HL-60/S4 treated with phorbol 12-myristate 13-acetate at 8.2 ng/mL for 4 days and 3 days (cell line): ENCODE measurements at regions not wholly inside any gene's neighbourhood (a gene's known extent, or its start where the extent isn't known, plus 50 kb on each side); places are given as distances from the start of the nearest gene placed in this dataset.
"Not testable (repeated sequence)": the region's sequence is repeated elsewhere in the genome, so short reads cannot be mapped to it uniquely, and the experiment has no call there.

ENCODE experiments used
- in situ Hi-C: fragments of 300-500 bp; cut with MboI; formaldehyde crosslinking; loops from 2 replicates; pipeline ENCODE4 v1.15.0; 2022; ENCODE audit warnings: low sequenced_read_pairs

- in situ Hi-C loops, result no loop called here
Observed at GRCh38 chr21:16213518-16213917, 483.7 kb downstream of the USP25 start.

GRCh38 chr21:16215193-16215592, 485.4 kb downstream of the USP25 start:
- in situ Hi-C loops, result no loop called here

GRCh38 chr21:16215663-16216183, 485.9 kb downstream of the USP25 start:
- in situ Hi-C loops, result no loop called here

GRCh38 chr21:16216288-16216962, 486.6 kb downstream of the USP25 start:
- in situ Hi-C loops, result no loop called here

GRCh38 chr21:16218682-16219343, 489.0 kb downstream of the USP25 start:
- in situ Hi-C loops, result no loop called here

- in situ Hi-C loops, result not testable (repeated sequence)
Observed at GRCh38 chr21:16224756-16225155, 495.0 kb downstream of the USP25 start.

- in situ Hi-C loops, result no loop called here
Observed at GRCh38 chr21:16239659-16240265, 510.0 kb downstream of the USP25 start.

GRCh38 chr21:16241016-16241415, 511.2 kb downstream of the USP25 start:
- in situ Hi-C loops, result no loop called here

GRCh38 chr21:16241479-16241963, 511.7 kb downstream of the USP25 start:
- in situ Hi-C loops, result no loop called here

- in situ Hi-C loops, result no loop called here
Observed at GRCh38 chr21:16243396-16243795, 513.6 kb downstream of the USP25 start.

- in situ Hi-C loops, result no loop called here
Observed at GRCh38 chr21:16248705-16249104, 518.9 kb downstream of the USP25 start.

GRCh38 chr21:16250273-16250672, 520.5 kb downstream of the USP25 start:
- in situ Hi-C loops, result no loop called here

GRCh38 chr21:16258844-16259611, 529.2 kb downstream of the USP25 start:
- in situ Hi-C loops, result no loop called here

- in situ Hi-C loops, result no loop called here
Observed at GRCh38 chr21:16262091-16262490, 532.3 kb downstream of the USP25 start.

GRCh38 chr21:16264319-16264718, 534.5 kb downstream of the USP25 start:
- in situ Hi-C loops, result no loop called here

- in situ Hi-C loops, result no loop called here
Observed at GRCh38 chr21:16269476-16269875, 539.7 kb downstream of the USP25 start.

- in situ Hi-C loops, result no loop called here
Observed at GRCh38 chr21:16279731-16280581, 550.2 kb downstream of the USP25 start.

GRCh38 chr21:16280686-16281091, 550.9 kb downstream of the USP25 start:
- in situ Hi-C loops, result no loop called here

- in situ Hi-C loops, result no loop called here
Observed at GRCh38 chr21:16283516-16283915, 553.7 kb downstream of the USP25 start.

GRCh38 chr21:16285605-16286126, 555.9 kb downstream of the USP25 start:
- in situ Hi-C loops, result no loop called here
